ENCODE measurements at regions not wholly inside any gene's neighbourhood (a gene's known extent, or its start where the extent isn't known, plus 50 kb on each side); places are given as distances from the start of the nearest gene placed in this dataset.

GRCh38 chr2:129740504-129740903 lies 239.0 kb upstream of the RAB6C start:
- TF ChIP-seq CTCF (IDR thresholded peaks at IDR 0.05) (no peak), EZH2 (IDR thresholded peaks at IDR 0.05) (no peak)

Data from neural progenitor cell (in vitro differentiated cells).